HepG2 (cell line): ENCODE measurements at regions not wholly inside any gene's neighbourhood (a gene's known extent, or its start where the extent isn't known, plus 50 kb on each side); places are given as distances from the start of the nearest gene placed in this dataset.

Experiments
- ATAC-seq: fragments of 200-7000 bp; cut with Tn5 transposase; 3 replicates; pipeline ENCODE4 v1.9.1; 2020; ENCODE audit warnings: mild to moderate bottlenecking, moderate library complexity
- BruUV-seq: library from RNA; stranded (reverse); fragments of 400-500 nt; replicated peaks from 2 replicates; lab custom pipeline; 2021; lab: Mats Ljungman, UMichigan
- CTCF ChIA-PET: fragments of 300-600 bp; formaldehyde crosslinking; extraction: SDS; loops from one replicate; lab custom pipeline; 2021; ENCODE audit warnings: low total read pairs, inconsistent platforms, low intra/inter-chr PET ratio; lab: Yijun Ruan, JAX
- POLR2A ChIA-PET: fragments of 350-600 bp; sonication (Branson Sonifier 250); formaldehyde crosslinking; loops from one replicate; lab custom pipeline; 2020; ENCODE audit warnings: antibody characterized with exemption, inconsistent platforms; lab: Yijun Ruan, JAX
- DNase-seq: peaks from one replicate; pipeline ENCODE4 v3.0.0-alpha.2; 2015; ENCODE audit warnings: low spot score
- FAIRE-seq: peaks from 3 replicates; lab custom pipeline; 2011; peaks lifted over from hg19 to GRCh38; lab: Jason Lieb, UNC
- H2AFZ ChIP-seq: one replicate; pipeline ENCODE4 v1.6.1; 2011; ENCODE audit warnings: low read length, inconsistent platforms
- H3K27ac ChIP-seq: fragments of 300-600 bp; 3 replicates; pipeline ENCODE4 v1.8.0; 2011; ENCODE audit warnings: mixed run types, mild to moderate bottlenecking, mixed read lengths, low read length, inconsistent platforms; ENCODE audit not compliant: insufficient read depth; ENCODE audit errors: extremely low read length
- H3K27me3 ChIP-seq, 2 experiments: fragments of 200-600 bp in 1 of 2; 2 replicates in 1 of 2; 3 replicates in 1 of 2; pipeline versions ENCODE4 v1.6.0 to v1.8.0; 2011; ENCODE audit warnings: low read length in 2 of 2, mild to moderate bottlenecking in 2 of 2, moderate library complexity in 2 of 2, inconsistent platforms in 1 of 2; ENCODE audit not compliant: insufficient read depth in 2 of 2, control insufficient read depth in 1 of 2
- H3K36me3 ChIP-seq, 2 experiments: fragments of 200-600 bp in 1 of 2; replicated peaks in 1 of 2; 2 replicates in 1 of 2; 3 replicates in 1 of 2; pipeline versions ENCODE4 v1.5.1 to v1.8.0; 2011; ENCODE audit warnings: low read length in 2 of 2, inconsistent platforms in 1 of 2; ENCODE audit not compliant: insufficient read depth in 2 of 2, control insufficient read depth in 1 of 2
- H3K4me1 ChIP-seq: 2 replicates; pipeline ENCODE4 v1.5.1; 2012; ENCODE audit warnings: low read length, inconsistent platforms; ENCODE audit not compliant: insufficient read depth
- H3K4me2 ChIP-seq: 2 replicates; pipeline ENCODE4 v1.6.0; 2011; ENCODE audit warnings: low read depth, low read length, inconsistent platforms
- H3K4me3 ChIP-seq, 3 experiments: fragments of 200-600 bp in 1 of 3; sonication (generic), shearing (Covaris generic) in 1 of 3; replicated peaks in 1 of 3; 2 replicates each; pipeline ENCODE4 v1.5.1; 2011 to 2016; ENCODE audit warnings: low read length in 3 of 3, inconsistent platforms in 2 of 3, low read depth in 2 of 3, mild to moderate bottlenecking in 2 of 3, control low read depth in 1 of 3, mixed read lengths in 1 of 3; ENCODE audit not compliant: insufficient read depth in 1 of 3
- H3K79me2 ChIP-seq: one replicate; pipeline ENCODE4 v1.6.1; 2011; ENCODE audit warnings: low read length, inconsistent platforms; ENCODE audit not compliant: insufficient read depth
- H3K9ac ChIP-seq: 2 replicates; pipeline ENCODE4 v1.6.0; 2011; ENCODE audit warnings: mild to moderate bottlenecking, low read depth, low read length, inconsistent platforms; ENCODE audit not compliant: insufficient read depth
- H3K9me3 ChIP-seq: 2 replicates; pipeline ENCODE4 v1.5.1; 2012; ENCODE audit warnings: mild to moderate bottlenecking, low read length
- H4K20me1 ChIP-seq: 2 replicates; pipeline ENCODE4 v1.6.0; 2011; ENCODE audit warnings: inconsistent platforms, mild to moderate bottlenecking, low read length, moderate library complexity; ENCODE audit not compliant: insufficient read depth
- ATF3 ChIP-seq: sonication (generic); formaldehyde crosslinking; IDR thresholded peaks from 2 replicates; pipeline ENCODE4 v1.4.0; 2020; ENCODE audit warnings: missing genetic modification reagents
- CHD2 ChIP-seq: IDR thresholded peaks from 2 replicates; pipeline ENCODE4 v1.6.1; 2011; ENCODE audit warnings: low read depth, low read length, improper control_type of control experiment
- CSRNP1 ChIP-seq: sonication (generic); formaldehyde crosslinking; IDR thresholded peaks from 2 replicates; pipeline ENCODE4 v1.8.1; 2023; ENCODE audit warnings: mild to moderate bottlenecking, missing genetic modification reagents
- DR1 ChIP-seq: sonication (generic); formaldehyde crosslinking; IDR thresholded peaks from 2 replicates; pipeline ENCODE4 v1.8.0; 2021; ENCODE audit warnings: mild to moderate bottlenecking, missing genetic modification reagents, inconsistent platforms
- FOXC1 ChIP-seq: sonication (generic); formaldehyde crosslinking; IDR thresholded peaks from 2 replicates; pipeline ENCODE4 v1.8.0; 2022; ENCODE audit warnings: mild to moderate bottlenecking, missing genetic modification reagents, borderline replicate concordance
- MTERF4 ChIP-seq: sonication (generic); formaldehyde crosslinking; IDR thresholded peaks from 2 replicates; pipeline ENCODE4 v1.8.0; 2023; ENCODE audit warnings: mild to moderate bottlenecking, missing genetic modification reagents
- TRIM24 ChIP-seq: sonication (generic); formaldehyde crosslinking; IDR thresholded peaks from 2 replicates; pipeline ENCODE4 v1.8.0; 2022; ENCODE audit warnings: mild to moderate bottlenecking, missing genetic modification reagents
- TSC22D2 ChIP-seq: sonication (generic); formaldehyde crosslinking; IDR thresholded peaks from 2 replicates; pipeline ENCODE4 v1.5.1; 2020; ENCODE audit warnings: missing genetic modification reagents, mild to moderate bottlenecking, borderline replicate concordance
- ZFY ChIP-seq: sonication (generic); formaldehyde crosslinking; IDR thresholded peaks from 2 replicates; pipeline ENCODE4 v1.4.0; 2020; ENCODE audit warnings: missing genetic modification reagents
- ZMYM2 ChIP-seq: sonication (generic); formaldehyde crosslinking; IDR thresholded peaks from 2 replicates; pipeline ENCODE4 v1.8.0; 2022; ENCODE audit warnings: mild to moderate bottlenecking, missing genetic modification reagents
- ZNF138 ChIP-seq: sonication (generic); formaldehyde crosslinking; IDR thresholded peaks from 2 replicates; pipeline ENCODE4 v1.5.0; 2020; ENCODE audit warnings: mild to moderate bottlenecking, low read depth, missing genetic modification reagents
- ZNF224 ChIP-seq: sonication (generic); formaldehyde crosslinking; IDR thresholded peaks from 2 replicates; pipeline ENCODE4 v1.5.0; 2020; ENCODE audit warnings: mild to moderate bottlenecking, missing genetic modification reagents
- ZNF331 ChIP-seq: sonication (generic); formaldehyde crosslinking; IDR thresholded peaks from 2 replicates; pipeline ENCODE4 v1.4.0; 2020; ENCODE audit warnings: missing genetic modification reagents
- ZNF367 ChIP-seq: sonication (generic); formaldehyde crosslinking; IDR thresholded peaks from 2 replicates; pipeline ENCODE4 v1.4.0; 2020; ENCODE audit warnings: missing genetic modification reagents, borderline replicate concordance
- ZNF644 ChIP-seq: IDR thresholded peaks from 2 replicates; pipeline ENCODE4 v1.6.1; 2016; ENCODE audit warnings: low read depth
- ZNF766 ChIP-seq: sonication (generic); formaldehyde crosslinking; IDR thresholded peaks from 2 replicates; pipeline ENCODE4 v1.5.0; 2020; ENCODE audit warnings: missing genetic modification reagents, borderline replicate concordance
- ZNF878 ChIP-seq: sonication (generic); formaldehyde crosslinking; IDR thresholded peaks from 2 replicates; pipeline ENCODE4 v1.8.1; 2023; ENCODE audit warnings: mild to moderate bottlenecking, missing genetic modification reagents, moderate library complexity
- WGBS: methylation state at CpG from one replicate; pipeline ENCODE4 v1.1.6; 2017; ENCODE audit warnings: low lambda C conversion rate; 5-methylcytosine and 5-hydroxymethylcytosine counted together
- in situ Hi-C: cut with HindIII; loops from 2 replicates; pipeline ENCODE4 v1.10.0; 2017; ENCODE audit warnings: low pct_unique_long_range_greater_than_20kb; ENCODE audit not compliant: extremely low pct_ligation_motif_present
- intact Hi-C: fragments of 100-400 bp; cut with micrococcal nuclease; formaldehyde crosslinking; loops from one replicate; pipeline ENCODE4 v1.10.0; 2022; ENCODE audit not compliant: unreplicated experiment

GRCh38 chr2:180336550-180336949 lies 329.5 kb upstream of the CWC22 start:
- Histone ChIP-seq H3K9ac (no peak overlapping the region), H3K4me3 (no peak overlapping the region), H4K20me1 (no peaks in the 10 kb centered on the region), H2AFZ (no peak overlapping the region), H3K4me1 (no peaks in the 10 kb centered on the region), H3K4me2 (no peak overlapping the region), H3K9me3 (peaks cover 94% of the 10 kb centered on the region), H3K79me2 (no peaks in the 10 kb centered on the region), H3K27me3 (no peaks in the 10 kb centered on the region), H3K36me3 (no peaks in the 10 kb centered on the region), H3K27ac (no peak overlapping the region)
- 1% methylated on average over 2 of the region's 2 CpGs for WGBS
- DNase-seq (no peak), FAIRE-seq (no peak), ATAC-seq (no peak)
- intact Hi-C loops (no loop called here), in situ Hi-C loops (no loop called here)
- POLR2A ChIA-PET = no interaction called here
- BruUV-seq = no TSS peak
- CTCF ChIA-PET = no interaction called here
- TF ChIP-seq MTERF4 (CRISPR knock-in tag) (no peak), ZNF644 (no peak), ZNF138 (CRISPR knock-in tag) (no peak), FOXC1 (CRISPR knock-in tag) (no peak), TRIM24 (no peak), ZNF766 (CRISPR knock-in tag) (no peak), DR1 (no peak), ZNF367 (CRISPR knock-in tag) (no peak), ZNF878 (CRISPR knock-in tag) (no peak), CSRNP1 (CRISPR knock-in tag) (no peak), ZNF331 (no peak), ZFY (CRISPR knock-in tag) (no peak), ZNF224 (no peak), ATF3 (CRISPR knock-in tag) (no peak), ZMYM2 (CRISPR knock-in tag) (no peak), TSC22D2 (CRISPR knock-in tag) (no peak), CHD2 (no peak)
